ENCODE measurements at regions not wholly inside any gene's neighbourhood (a gene's known extent, or its start where the extent isn't known, plus 50 kb on each side); places are given as distances from the start of the nearest gene placed in this dataset.

DNA sequence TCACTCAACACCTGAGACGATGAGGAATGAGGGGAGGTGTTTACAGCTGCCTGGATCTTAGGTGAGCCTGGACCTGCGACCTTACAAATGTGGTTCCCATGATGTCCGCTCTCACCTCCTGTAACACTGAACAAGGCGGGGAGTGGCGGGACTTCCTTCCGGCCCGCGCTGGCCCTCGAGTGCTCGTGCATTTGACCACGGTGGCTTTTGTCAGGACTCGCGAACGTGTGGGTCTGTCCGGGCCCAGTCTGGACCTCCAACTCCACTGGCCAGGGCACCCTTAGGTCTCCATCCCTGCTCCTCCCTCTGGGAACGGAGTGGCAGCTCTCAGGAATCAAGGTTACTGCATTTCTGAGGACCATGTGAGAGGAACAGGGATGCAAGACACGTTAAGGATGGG, 263.0 kb upstream of the SALL3 start:
- no peaks in the 10 kb centered on the region for H3K36me3 ChIP-seq (ENCODE audit: control insufficient read depth in 2 of 2, insufficient read depth in 2 of 2, low read length in 1 of 2)
- 86 to 89% methylated on average over 17 of the region's 17 CpGs for WGBS, 2 donors
- H3K9me3 ChIP-seq (ENCODE audit: control insufficient read depth in 2 of 2, insufficient read depth in 1 of 2, low read depth in 1 of 2, low read length in 1 of 2) = peaks cover 0 to 4% of the 10 kb centered on the region in 2 donors
- no peak overlapping the region for H3K4me3 ChIP-seq (ENCODE audit: low read depth in 1 of 2, low read length in 2 of 2)
- H3K4me1 ChIP-seq (ENCODE audit: control insufficient read depth in 2 of 2, insufficient read depth in 2 of 2, low read length in 1 of 2) = no peaks in the 10 kb centered on the region
- H3K27ac ChIP-seq (ENCODE audit: low read depth in 2 of 2, low read length in 1 of 2) = no peak overlapping the region
- H3K27me3 ChIP-seq (ENCODE audit: control insufficient read depth in 1 of 2, insufficient read depth in 2 of 2, low read length in 2 of 2) = peaks cover 0 to 2% of the 10 kb centered on the region in 2 donors

DNA sequence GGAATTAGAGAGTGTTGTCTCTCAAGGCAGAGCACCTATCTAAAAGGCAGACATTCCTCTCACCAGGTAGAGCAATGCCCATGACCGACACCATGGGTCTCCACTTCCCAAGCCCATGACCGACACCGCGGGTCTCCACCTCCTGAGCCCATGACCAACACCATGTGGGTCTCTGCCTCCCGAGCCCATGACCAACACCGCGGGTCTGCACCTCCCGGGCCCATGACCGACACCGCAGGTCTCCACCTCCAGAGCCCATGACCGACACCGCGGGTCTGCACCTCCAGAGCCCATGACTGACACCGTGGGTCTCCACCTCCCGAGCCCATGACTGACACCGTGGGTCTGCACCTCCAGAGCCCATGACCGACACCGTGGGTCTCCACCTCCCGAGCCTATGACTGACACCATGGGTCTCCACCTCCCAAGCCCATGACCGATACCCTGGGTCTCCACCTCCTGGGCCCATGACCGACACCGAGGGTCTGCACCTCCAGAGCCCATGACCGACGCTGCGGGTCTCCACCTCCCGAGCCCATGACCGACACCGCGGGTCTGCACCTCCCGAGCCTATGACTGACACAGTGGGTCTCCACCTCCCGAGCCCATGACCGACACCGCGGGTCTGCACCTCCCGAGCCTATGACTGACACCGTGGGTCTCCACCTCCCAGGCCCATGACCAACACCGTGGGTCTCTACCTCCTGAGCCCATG, 262.4 kb upstream of the SALL3 start:
- Histone ChIP-seq H3K9me3 (ENCODE audit: control insufficient read depth in 2 of 2, insufficient read depth in 1 of 2, low read depth in 1 of 2, low read length in 1 of 2) (peaks cover 0 to 4% of the 10 kb centered on the region in 2 donors), H3K36me3 (ENCODE audit: control insufficient read depth in 2 of 2, insufficient read depth in 2 of 2, low read length in 1 of 2) (no peaks in the 10 kb centered on the region), H3K4me3 (ENCODE audit: low read depth in 1 of 2, low read length in 2 of 2) (no peak overlapping the region), H3K27me3 (ENCODE audit: control insufficient read depth in 1 of 2, insufficient read depth in 2 of 2, low read length in 2 of 2) (peaks cover 0 to 2% of the 10 kb centered on the region in 2 donors), H3K27ac (ENCODE audit: low read depth in 2 of 2, low read length in 1 of 2) (no peak overlapping the region), H3K4me1 (ENCODE audit: control insufficient read depth in 2 of 2, insufficient read depth in 2 of 2, low read length in 1 of 2) (no peaks in the 10 kb centered on the region)
- WGBS, 2 donors = 93 to 95% methylated on average over 37 of the region's 37 CpGs

- H3K36me3 ChIP-seq (ENCODE audit: control insufficient read depth in 2 of 2, insufficient read depth in 2 of 2, low read length in 1 of 2) = no peaks in the 10 kb centered on the region
- 79 to 88% methylated on average over 6 of the region's 6 CpGs for WGBS, 2 donors
- peaks cover 0 to 4% of the 10 kb centered on the region in 2 donors for H3K9me3 ChIP-seq (ENCODE audit: control insufficient read depth in 2 of 2, insufficient read depth in 1 of 2, low read depth in 1 of 2, low read length in 1 of 2)
- H3K27ac ChIP-seq (ENCODE audit: low read depth in 2 of 2, low read length in 1 of 2) = no peak overlapping the region
- H3K27me3 ChIP-seq (ENCODE audit: control insufficient read depth in 1 of 2, insufficient read depth in 2 of 2, low read length in 2 of 2) = peaks cover 0 to 2% of the 10 kb centered on the region in 2 donors
- H3K4me3 ChIP-seq (ENCODE audit: low read depth in 1 of 2, low read length in 2 of 2) = no peak overlapping the region
- H3K4me1 ChIP-seq (ENCODE audit: control insufficient read depth in 2 of 2, insufficient read depth in 2 of 2, low read length in 1 of 2) = no peaks in the 10 kb centered on the region
These were observed 261.9 kb upstream of the SALL3 start for GRCh38 chr18:78717766-78718150.

- H3K27ac ChIP-seq (ENCODE audit: low read depth in 2 of 2, low read length in 1 of 2) = no peak overlapping the region
- H3K36me3 ChIP-seq (ENCODE audit: control insufficient read depth in 2 of 2, insufficient read depth in 2 of 2, low read length in 1 of 2) = no peaks in the 10 kb centered on the region
- H3K4me1 ChIP-seq (ENCODE audit: control insufficient read depth in 2 of 2, insufficient read depth in 2 of 2, low read length in 1 of 2) = no peaks in the 10 kb centered on the region
- H3K27me3 ChIP-seq (ENCODE audit: control insufficient read depth in 1 of 2, insufficient read depth in 2 of 2, low read length in 2 of 2) = no peaks in the 10 kb centered on the region
- peaks cover 0 to 4% of the 10 kb centered on the region in 2 donors for H3K9me3 ChIP-seq (ENCODE audit: control insufficient read depth in 2 of 2, insufficient read depth in 1 of 2, low read depth in 1 of 2, low read length in 1 of 2)
- WGBS, 2 donors = 93 to 97% methylated on average over 11 of the region's 11 CpGs
- no peak overlapping the region for H3K4me3 ChIP-seq (ENCODE audit: low read depth in 1 of 2, low read length in 2 of 2)
These were observed 259.8 kb upstream of the SALL3 start for GRCh38 chr18:78719821-78720220.

DNA sequence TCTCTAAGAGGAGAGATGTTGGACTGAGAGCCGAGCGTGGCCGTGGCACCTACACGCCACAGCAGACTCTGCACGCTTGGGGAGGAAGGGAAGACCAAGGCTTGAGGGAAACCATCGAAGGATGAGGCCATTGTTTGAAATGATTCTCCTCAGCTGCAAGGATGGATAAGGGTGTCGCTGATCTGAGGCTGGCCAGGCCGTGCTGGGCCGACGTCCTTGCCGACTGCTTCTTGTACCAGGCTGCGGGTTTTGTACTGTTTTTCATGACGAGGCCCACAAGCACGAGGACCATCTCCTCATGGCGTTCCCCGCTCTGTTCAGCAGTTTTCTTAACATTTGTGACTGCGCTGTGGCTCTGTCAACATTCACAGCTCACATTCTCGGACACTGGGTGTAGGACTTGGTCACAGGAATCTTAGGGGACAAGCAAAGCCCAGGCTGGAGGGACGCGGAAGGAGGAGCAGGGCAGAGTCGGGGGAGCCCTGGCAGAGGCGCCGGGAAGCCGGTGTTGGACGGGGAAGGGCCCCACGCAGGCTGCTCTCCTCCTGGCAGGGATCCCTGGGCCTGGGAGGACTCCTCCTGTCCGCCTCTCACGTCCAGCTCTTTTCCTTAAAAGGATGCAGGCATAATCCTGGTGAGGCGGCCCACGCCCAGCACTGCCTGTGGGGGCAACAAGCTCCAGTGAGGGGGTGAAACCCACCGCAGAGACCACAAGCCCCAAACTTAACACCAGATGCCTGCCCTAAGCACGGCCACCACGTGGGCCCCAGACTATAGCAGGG, 259.0 kb upstream of the SALL3 start:
- peaks cover 0 to 4% of the 10 kb centered on the region in 2 donors for H3K9me3 ChIP-seq (ENCODE audit: control insufficient read depth in 2 of 2, insufficient read depth in 1 of 2, low read depth in 1 of 2, low read length in 1 of 2)
- H3K27me3 ChIP-seq (ENCODE audit: control insufficient read depth in 1 of 2, insufficient read depth in 2 of 2, low read length in 2 of 2) = no peaks in the 10 kb centered on the region
- no peaks in the 10 kb centered on the region for H3K4me1 ChIP-seq (ENCODE audit: control insufficient read depth in 2 of 2, insufficient read depth in 2 of 2, low read length in 1 of 2)
- H3K27ac ChIP-seq (ENCODE audit: low read depth in 2 of 2, low read length in 1 of 2) = no peak overlapping the region
- no peaks in the 10 kb centered on the region for H3K36me3 ChIP-seq (ENCODE audit: control insufficient read depth in 2 of 2, insufficient read depth in 2 of 2, low read length in 1 of 2)
- H3K4me3 ChIP-seq (ENCODE audit: low read depth in 1 of 2, low read length in 2 of 2) = no peak overlapping the region
- WGBS, 2 donors = 71 to 74% methylated on average over 33 of the region's 33 CpGs

DNA sequence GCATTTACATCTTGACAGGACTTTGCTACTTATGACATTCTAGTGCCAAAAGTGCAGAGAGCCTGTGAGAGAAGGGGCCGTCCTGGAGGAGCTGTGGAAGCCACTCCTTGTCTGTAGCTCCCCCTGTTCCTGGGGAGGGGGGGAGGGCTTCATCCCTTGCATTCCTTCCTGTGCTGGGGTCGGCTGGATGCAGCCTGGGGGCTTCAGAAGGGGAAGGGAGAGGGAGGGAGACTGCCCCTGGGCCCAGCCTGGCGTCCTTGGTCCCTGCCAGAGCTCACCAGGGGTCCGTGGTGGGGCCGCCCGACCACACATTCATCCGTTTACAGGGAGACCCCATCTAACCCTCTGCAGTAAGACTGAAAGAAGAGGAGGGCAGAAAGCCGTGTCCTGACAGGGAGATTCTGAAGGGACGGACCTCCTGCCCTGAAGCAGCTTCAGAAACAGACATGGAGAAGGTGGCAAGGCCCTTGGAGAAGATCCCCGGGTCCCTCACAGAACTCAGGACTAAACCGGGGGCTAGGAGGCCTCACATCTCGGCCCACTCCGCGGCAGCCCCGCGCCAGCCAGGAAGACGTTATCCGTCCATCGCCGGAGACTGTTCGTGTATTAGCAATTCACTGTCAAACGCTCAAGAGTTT, 258.3 kb upstream of the SALL3 start:
- Histone ChIP-seq H3K4me3 (ENCODE audit: low read depth in 1 of 2, low read length in 2 of 2) (no peak overlapping the region), H3K27ac (ENCODE audit: low read depth in 2 of 2, low read length in 1 of 2) (no peak overlapping the region), H3K4me1 (ENCODE audit: control insufficient read depth in 2 of 2, insufficient read depth in 2 of 2, low read length in 1 of 2) (no peaks in the 10 kb centered on the region), H3K36me3 (ENCODE audit: control insufficient read depth in 2 of 2, insufficient read depth in 2 of 2, low read length in 1 of 2) (no peaks in the 10 kb centered on the region), H3K27me3 (ENCODE audit: control insufficient read depth in 1 of 2, insufficient read depth in 2 of 2, low read length in 2 of 2) (no peaks in the 10 kb centered on the region), H3K9me3 (ENCODE audit: control insufficient read depth in 2 of 2, insufficient read depth in 1 of 2, low read depth in 1 of 2, low read length in 1 of 2) (peaks cover 0 to 4% of the 10 kb centered on the region in 2 donors)
- WGBS, 2 donors = 36 to 48% methylated on average over 22 of the region's 22 CpGs

DNA sequence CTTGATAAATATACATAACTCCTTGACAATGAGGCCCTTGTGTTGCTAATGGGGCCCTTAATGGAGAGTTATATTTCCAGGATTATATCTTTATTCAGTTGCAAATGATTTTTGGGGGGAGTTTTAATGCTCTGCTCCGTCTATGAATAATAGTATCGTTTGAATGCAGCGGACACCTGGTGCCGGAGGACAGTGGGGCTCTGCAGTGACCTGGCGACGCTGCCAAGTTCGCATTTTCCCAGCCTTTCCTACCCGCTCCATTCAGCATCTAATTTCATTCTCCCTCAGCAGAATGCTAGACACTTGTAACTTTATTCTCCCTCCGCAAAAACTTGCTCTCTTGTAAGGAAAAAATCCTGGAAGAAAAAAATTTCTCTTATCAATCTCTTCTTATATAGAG, 257.6 kb upstream of the SALL3 start:
- Histone ChIP-seq H3K27me3 (ENCODE audit: control insufficient read depth in 1 of 2, insufficient read depth in 2 of 2, low read length in 2 of 2) (no peaks in the 10 kb centered on the region), H3K4me3 (ENCODE audit: low read depth in 1 of 2, low read length in 2 of 2) (no peak overlapping the region), H3K9me3 (ENCODE audit: control insufficient read depth in 2 of 2, insufficient read depth in 1 of 2, low read depth in 1 of 2, low read length in 1 of 2) (peaks cover 0 to 4% of the 10 kb centered on the region in 2 donors), H3K4me1 (ENCODE audit: control insufficient read depth in 2 of 2, insufficient read depth in 2 of 2, low read length in 1 of 2) (no peaks in the 10 kb centered on the region), H3K36me3 (ENCODE audit: control insufficient read depth in 2 of 2, insufficient read depth in 2 of 2, low read length in 1 of 2) (no peaks in the 10 kb centered on the region), H3K27ac (ENCODE audit: low read depth in 2 of 2, low read length in 1 of 2) (no peak overlapping the region)
- WGBS, 2 donors = 52 to 80% methylated on average over 9 of the region's 9 CpGs

- no peaks in the 10 kb centered on the region for H3K4me1 ChIP-seq (ENCODE audit: control insufficient read depth in 2 of 2, insufficient read depth in 2 of 2, low read length in 1 of 2)
- WGBS, 2 donors = 61 to 75% methylated on average over 10 of the region's 10 CpGs
- H3K4me3 ChIP-seq (ENCODE audit: low read depth in 1 of 2, low read length in 2 of 2) = no peak overlapping the region
- peaks cover 0 to 4% of the 10 kb centered on the region in 2 donors for H3K9me3 ChIP-seq (ENCODE audit: control insufficient read depth in 2 of 2, insufficient read depth in 1 of 2, low read depth in 1 of 2, low read length in 1 of 2)
- no peak overlapping the region for H3K27ac ChIP-seq (ENCODE audit: low read depth in 2 of 2, low read length in 1 of 2)
- H3K27me3 ChIP-seq (ENCODE audit: control insufficient read depth in 1 of 2, insufficient read depth in 2 of 2, low read length in 2 of 2) = no peaks in the 10 kb centered on the region
- no peaks in the 10 kb centered on the region for H3K36me3 ChIP-seq (ENCODE audit: control insufficient read depth in 2 of 2, insufficient read depth in 2 of 2, low read length in 1 of 2)
These were observed 257.2 kb upstream of the SALL3 start for GRCh38 chr18:78722386-78722785.

GRCh38 chr18:78722929-78723710, 256.5 kb upstream of the SALL3 start:
- Histone ChIP-seq H3K4me3 (ENCODE audit: low read depth in 1 of 2, low read length in 2 of 2) (no peak overlapping the region), H3K36me3 (ENCODE audit: control insufficient read depth in 2 of 2, insufficient read depth in 2 of 2, low read length in 1 of 2) (no peaks in the 10 kb centered on the region), H3K27ac (ENCODE audit: low read depth in 2 of 2, low read length in 1 of 2) (no peak overlapping the region), H3K9me3 (ENCODE audit: control insufficient read depth in 2 of 2, insufficient read depth in 1 of 2, low read depth in 1 of 2, low read length in 1 of 2) (no peaks in the 10 kb centered on the region), H3K4me1 (ENCODE audit: control insufficient read depth in 2 of 2, insufficient read depth in 2 of 2, low read length in 1 of 2) (no peaks in the 10 kb centered on the region), H3K27me3 (ENCODE audit: control insufficient read depth in 1 of 2, insufficient read depth in 2 of 2, low read length in 2 of 2) (no peaks in the 10 kb centered on the region)
- WGBS, 2 donors = 72 to 75% methylated on average over 20 of the region's 20 CpGs
